Stimulated activated memory B cell treated with anti-CD40 and anti-IgM and Interleukin-4, amounts not matched to agents 10 μg/mL and 1 μg/mL and 100 μg/mL, for 72 hours (primary cell): ENCODE measurements at regions not wholly inside any gene's neighbourhood (a gene's known extent, or its start where the extent isn't known, plus 50 kb on each side); places are given as distances from the start of the nearest gene placed in this dataset.

Source experiments
- ATAC-seq: fragments of 150-1000 bp; cut with Tn5 transposase; 2 replicates; pipeline ENCODE4 v1.10.0; 2021
- H3K27ac Mint-ChIP-seq: one replicate; pipeline ENCODE4 v1.8.0; 2022; ENCODE audit warnings: mild to moderate bottlenecking, mixed read lengths
- H3K27me3 Mint-ChIP-seq: one replicate; pipeline ENCODE4 v1.8.0; 2022; ENCODE audit warnings: mixed read lengths
- H3K36me3 Mint-ChIP-seq: one replicate; pipeline ENCODE4 v1.8.0; 2022; ENCODE audit warnings: mixed read lengths
- H3K4me1 Mint-ChIP-seq: one replicate; pipeline ENCODE4 v1.8.0; 2022; ENCODE audit warnings: mixed read lengths
- H3K4me3 Mint-ChIP-seq: one replicate; pipeline ENCODE4 v1.8.0; 2022; ENCODE audit warnings: mild to moderate bottlenecking, moderate library complexity, mixed read lengths
- H3K9me3 Mint-ChIP-seq: one replicate; pipeline ENCODE4 v1.8.0; 2022; ENCODE audit warnings: mixed read lengths

- Mint-ChIP-seq H3K36me3 (peaks cover 13% of the 10 kb centered on the region), H3K27ac (no peak overlapping the region), H3K4me1 (no peaks in the 10 kb centered on the region), H3K9me3 (peaks cover 37% of the 10 kb centered on the region), H3K27me3 (peaks cover 39% of the 10 kb centered on the region), H3K4me3 (no peak overlapping the region)
- no peak for ATAC-seq
Observed at GRCh38 chr14:61140271-61140670, 140.9 kb downstream of the TMEM30B start.

- ATAC-seq: no peak
- Mint-ChIP-seq H3K9me3 (peaks cover 27% of the 10 kb centered on the region), H3K27me3 (peaks cover 51% of the 10 kb centered on the region), H3K27ac (no peak overlapping the region), H3K4me1 (no peaks in the 10 kb centered on the region), H3K36me3 (peaks cover 13% of the 10 kb centered on the region), H3K4me3 (no peak overlapping the region)
Observed at GRCh38 chr14:61139006-61139599, 142.0 kb downstream of the TMEM30B start.

GRCh38 chr14:61132894-61133293, 148.2 kb downstream of the TMEM30B start:
- Mint-ChIP-seq H3K27ac (no peak overlapping the region), H3K27me3 (peaks cover 56% of the 10 kb centered on the region), H3K9me3 (peaks cover 13% of the 10 kb centered on the region), H3K4me1 (no peaks in the 10 kb centered on the region), H3K36me3 (peaks cover 11% of the 10 kb centered on the region), H3K4me3 (no peak overlapping the region)
- no peak for ATAC-seq

- no peaks in the 10 kb centered on the region for H3K4me1 Mint-ChIP-seq
- peaks cover 6% of the 10 kb centered on the region for H3K36me3 Mint-ChIP-seq
- no peak overlapping the region for H3K27ac Mint-ChIP-seq
- peaks cover 8% of the 10 kb centered on the region for H3K9me3 Mint-ChIP-seq
- no peak for ATAC-seq
- H3K27me3 Mint-ChIP-seq: peaks cover 50% of the 10 kb centered on the region
- no peak overlapping the region for H3K4me3 Mint-ChIP-seq
Observed at GRCh38 chr14:61132336-61132735, 148.8 kb downstream of the TMEM30B start.

- Mint-ChIP-seq H3K27ac (no peak overlapping the region), H3K9me3 (no peaks in the 10 kb centered on the region), H3K36me3 (no peaks in the 10 kb centered on the region), H3K4me1 (no peaks in the 10 kb centered on the region), H3K27me3 (peaks cover 49% of the 10 kb centered on the region), H3K4me3 (no peak overlapping the region)
- ATAC-seq: no peak
Observed at GRCh38 chr14:61130512-61131260, 149.6 kb downstream of the SLC38A6 start.

GRCh38 chr14:61129168-61129745, 148.2 kb downstream of the SLC38A6 start:
- peaks cover 34% of the 10 kb centered on the region for H3K27me3 Mint-ChIP-seq
- no peak overlapping the region for H3K27ac Mint-ChIP-seq
- H3K4me1 Mint-ChIP-seq: no peaks in the 10 kb centered on the region
- H3K9me3 Mint-ChIP-seq: no peaks in the 10 kb centered on the region
- no peak for ATAC-seq
- H3K4me3 Mint-ChIP-seq: no peak overlapping the region
- H3K36me3 Mint-ChIP-seq: no peaks in the 10 kb centered on the region

- no peaks in the 10 kb centered on the region for H3K9me3 Mint-ChIP-seq
- H3K27me3 Mint-ChIP-seq: peaks cover 28% of the 10 kb centered on the region
- H3K4me1 Mint-ChIP-seq: no peaks in the 10 kb centered on the region
- H3K27ac Mint-ChIP-seq: no peak overlapping the region
- H3K4me3 Mint-ChIP-seq: no peak overlapping the region
- no peaks in the 10 kb centered on the region for H3K36me3 Mint-ChIP-seq
- ATAC-seq: no peak
Observed at GRCh38 chr14:61128382-61129167, 147.5 kb downstream of the SLC38A6 start.

GRCh38 chr14:61126603-61127498, 145.8 kb downstream of the SLC38A6 start:
- H3K4me3 Mint-ChIP-seq: no peak overlapping the region
- H3K4me1 Mint-ChIP-seq: no peaks in the 10 kb centered on the region
- no peaks in the 10 kb centered on the region for H3K9me3 Mint-ChIP-seq
- H3K36me3 Mint-ChIP-seq: no peaks in the 10 kb centered on the region
- ATAC-seq: no peak
- peaks cover 25% of the 10 kb centered on the region for H3K27me3 Mint-ChIP-seq
- H3K27ac Mint-ChIP-seq: no peak overlapping the region

- H3K27me3 Mint-ChIP-seq: peaks cover 25% of the 10 kb centered on the region
- H3K4me1 Mint-ChIP-seq: peaks cover 5% of the 10 kb centered on the region
- no peak for ATAC-seq
- H3K9me3 Mint-ChIP-seq: no peaks in the 10 kb centered on the region
- H3K36me3 Mint-ChIP-seq: no peaks in the 10 kb centered on the region
- no peak overlapping the region for H3K4me3 Mint-ChIP-seq
- H3K27ac Mint-ChIP-seq: no peak overlapping the region
Observed at GRCh38 chr14:61125867-61126572, 145.0 kb downstream of the SLC38A6 start.

- Mint-ChIP-seq H3K9me3 (no peaks in the 10 kb centered on the region), H3K27ac (no peak overlapping the region), H3K36me3 (no peaks in the 10 kb centered on the region), H3K4me1 (peaks cover 12% of the 10 kb centered on the region), H3K27me3 (peaks cover 25% of the 10 kb centered on the region), H3K4me3 (no peak overlapping the region)
- no peak for ATAC-seq
Observed at GRCh38 chr14:61125041-61125866, 144.2 kb downstream of the SLC38A6 start.

- no peak overlapping the region for H3K4me3 Mint-ChIP-seq
- H3K4me1 Mint-ChIP-seq: peaks cover 18% of the 10 kb centered on the region
- ATAC-seq: no peak
- peaks cover 21% of the 10 kb centered on the region for H3K27me3 Mint-ChIP-seq
- no peaks in the 10 kb centered on the region for H3K36me3 Mint-ChIP-seq
- H3K9me3 Mint-ChIP-seq: peaks cover 4% of the 10 kb centered on the region
- no peak overlapping the region for H3K27ac Mint-ChIP-seq
Observed at GRCh38 chr14:61122862-61123261, 141.8 kb downstream of the SLC38A6 start.

- Mint-ChIP-seq H3K9me3 (peaks cover 4% of the 10 kb centered on the region), H3K36me3 (no peaks in the 10 kb centered on the region), H3K27me3 (peaks cover 12% of the 10 kb centered on the region), H3K27ac (peak overlapping the region; percentile 2), H3K4me1 (peaks cover 18% of the 10 kb centered on the region), H3K4me3 (no peak overlapping the region)
- ATAC-seq: peak; percentile 57
Observed at GRCh38 chr14:61121355-61121787, 140.3 kb downstream of the SLC38A6 start.

GRCh38 chr14:61120576-61120975, 139.5 kb downstream of the SLC38A6 start:
- Mint-ChIP-seq H3K36me3 (no peaks in the 10 kb centered on the region), H3K27me3 (peaks cover 6% of the 10 kb centered on the region), H3K27ac (peak overlapping the region; percentile 2), H3K9me3 (peaks cover 4% of the 10 kb centered on the region), H3K4me3 (peak overlapping the region; percentile 22), H3K4me1 (peaks cover 18% of the 10 kb centered on the region)
- no peak for ATAC-seq
